HPDE6-E6E7 (cell line): ENCODE measurements at regions not wholly inside any gene's neighbourhood (a gene's known extent, or its start where the extent isn't known, plus 50 kb on each side); places are given as distances from the start of the nearest gene placed in this dataset.
"Not testable (repeated sequence)": the region's sequence is repeated elsewhere in the genome, so short reads cannot be mapped to it uniquely, and the experiment has no call there.

ENCODE experiments used
- DNase-seq: peaks from one replicate; pipeline ENCODE4 v3.0.0; 2011; ENCODE audit warnings: missing footprints; ENCODE audit errors: extremely low spot score

- no peak for DNase-seq
Measured at GRCh38 chr18:5021558-5021957, 175.5 kb downstream of the AKAIN1 start.

- no peak for DNase-seq
Measured at GRCh38 chr18:5015213-5015612, 181.8 kb downstream of the AKAIN1 start.

- not testable (repeated sequence) for DNase-seq
Measured at GRCh38 chr18:5004031-5004820, 192.8 kb downstream of the AKAIN1 start.

GRCh38 chr18:4994710-4995109, 202.3 kb downstream of the AKAIN1 start:
- no peak for DNase-seq

- no peak for DNase-seq
Measured at GRCh38 chr18:4987452-4988405, 209.3 kb downstream of the AKAIN1 start.

GRCh38 chr18:4986677-4987076, 210.4 kb downstream of the AKAIN1 start:
- no peak for DNase-seq

GRCh38 chr18:4986066-4986465, 211.0 kb downstream of the AKAIN1 start:
- DNase-seq, result no peak

- no peak for DNase-seq
Measured at GRCh38 chr18:4961121-4961909, 235.7 kb downstream of the AKAIN1 start.

GRCh38 chr18:4960578-4960977, 236.5 kb downstream of the AKAIN1 start:
- no peak for DNase-seq

GRCh38 chr18:4931209-4931608, 265.8 kb downstream of the AKAIN1 start:
- DNase-seq, result no peak

GRCh38 chr18:4921548-4921947, 275.5 kb downstream of the AKAIN1 start:
- no peak for DNase-seq

GRCh38 chr18:4917509-4917908, 279.5 kb downstream of the AKAIN1 start:
- not testable (repeated sequence) for DNase-seq

- DNase-seq, result no peak
Measured at GRCh38 chr18:4908328-4908727, 288.7 kb downstream of the AKAIN1 start.

- no peak for DNase-seq
Measured at GRCh38 chr18:4906856-4907255, 290.2 kb downstream of the AKAIN1 start.

GRCh38 chr18:4888251-4889040, 308.6 kb downstream of the AKAIN1 start:
- DNase-seq, result no peak

- DNase-seq, result no peak
Measured at GRCh38 chr18:4878480-4878879, 318.6 kb downstream of the AKAIN1 start.

- DNase-seq, result no peak
Measured at GRCh38 chr18:4871197-4871596, 325.9 kb downstream of the AKAIN1 start.

GRCh38 chr18:4870177-4870773, 326.8 kb downstream of the AKAIN1 start:
- no peak for DNase-seq

- DNase-seq, result no peak
Measured at GRCh38 chr18:4869155-4869554, 327.9 kb downstream of the AKAIN1 start.

GRCh38 chr18:4858379-4859127, 338.5 kb downstream of the AKAIN1 start:
- no peak for DNase-seq
